BE2C (cell line): ENCODE measurements at regions not wholly inside any gene's neighbourhood (a gene's known extent, or its start where the extent isn't known, plus 50 kb on each side); places are given as distances from the start of the nearest gene placed in this dataset.

Source experiments
- DNase-seq: peaks from one replicate; pipeline ENCODE4 v3.0.0-alpha.2; 2020
- H3K27me3 ChIP-seq: fragments of 250-450 bp; sonication (Bioruptor Pico); 2 replicates; pipeline ENCODE4 v1.5.1; 2020; ENCODE audit warnings: mild to moderate bottlenecking
- H3K36me3 ChIP-seq: fragments of 250-450 bp; sonication (Bioruptor Pico); 2 replicates; pipeline ENCODE4 v1.5.1; 2020; ENCODE audit warnings: mild to moderate bottlenecking
- H3K4me1 ChIP-seq: fragments of 250-450 bp; sonication (Bioruptor Pico); 2 replicates; pipeline ENCODE4 v1.5.1; 2020
- H3K4me3 ChIP-seq: 2 replicates; pipeline ENCODE4 v1.5.1; 2011; ENCODE audit warnings: low read depth, low read length
- H3K9me3 ChIP-seq: fragments of 250-450 bp; sonication (Bioruptor Pico); 2 replicates; pipeline ENCODE4 v1.5.1; 2020
- CTCF ChIP-seq: IDR thresholded peaks from 2 replicates; pipeline ENCODE4 v1.5.1; 2012; ENCODE audit warnings: mild to moderate bottlenecking, low read depth, low read length

GRCh38 chr13:91135968-91136367 is 211.5 kb upstream of the MIR17HG start:
- DNase-seq = no peak
- TF ChIP-seq CTCF = no peak
- no peak overlapping the region for H3K4me3 ChIP-seq
- H3K36me3 ChIP-seq = no peaks in the 10 kb centered on the region
- H3K9me3 ChIP-seq = no peaks in the 10 kb centered on the region
- no peaks in the 10 kb centered on the region for H3K27me3 ChIP-seq
- no peaks in the 10 kb centered on the region; the same call in 1 of the 2 replicates for H3K4me1 ChIP-seq

GRCh38 chr13:91136806-91137205 is 210.7 kb upstream of the MIR17HG start:
- no peaks in the 10 kb centered on the region for H3K9me3 ChIP-seq
- no peak overlapping the region for H3K4me3 ChIP-seq
- no peaks in the 10 kb centered on the region; the same call in 1 of the 2 replicates for H3K4me1 ChIP-seq
- no peaks in the 10 kb centered on the region for H3K36me3 ChIP-seq
- DNase-seq = no peak
- H3K27me3 ChIP-seq = no peaks in the 10 kb centered on the region
- TF ChIP-seq CTCF = no peak

GRCh38 chr13:91139232-91139631 is 208.3 kb upstream of the MIR17HG start:
- Histone ChIP-seq H3K36me3 (no peaks in the 10 kb centered on the region), H3K9me3 (no peaks in the 10 kb centered on the region), H3K4me1 (peaks cover 8% of the 10 kb centered on the region), H3K4me3 (no peak overlapping the region), H3K27me3 (no peaks in the 10 kb centered on the region)
- DNase-seq = no peak
- no peak for TF ChIP-seq CTCF

GRCh38 chr13:91141543-91142061 is 205.9 kb upstream of the MIR17HG start:
- Histone ChIP-seq H3K27me3 (no peaks in the 10 kb centered on the region), H3K4me3 (no peak overlapping the region), H3K4me1 (peaks cover 11% of the 10 kb centered on the region), H3K9me3 (no peaks in the 10 kb centered on the region), H3K36me3 (no peaks in the 10 kb centered on the region)
- DNase-seq = no peak
- no peak for TF ChIP-seq CTCF

GRCh38 chr13:91142572-91142971 is 204.9 kb upstream of the MIR17HG start:
- no peaks in the 10 kb centered on the region for H3K27me3 ChIP-seq
- no peak for DNase-seq
- no peak for TF ChIP-seq CTCF
- H3K4me1 ChIP-seq = peaks cover 11% of the 10 kb centered on the region
- no peaks in the 10 kb centered on the region for H3K36me3 ChIP-seq
- H3K4me3 ChIP-seq = no peak overlapping the region
- H3K9me3 ChIP-seq = no peaks in the 10 kb centered on the region

GRCh38 chr13:91144054-91144453 is 203.4 kb upstream of the MIR17HG start:
- H3K36me3 ChIP-seq = no peaks in the 10 kb centered on the region
- no peaks in the 10 kb centered on the region for H3K27me3 ChIP-seq
- no peaks in the 10 kb centered on the region for H3K9me3 ChIP-seq
- H3K4me3 ChIP-seq = no peak overlapping the region
- DNase-seq = peak; percentile 32
- TF ChIP-seq CTCF = no peak
- peaks cover 11% of the 10 kb centered on the region for H3K4me1 ChIP-seq
